Pancreas (tissue), 10 donors: ENCODE measurements at regions not wholly inside any gene's neighbourhood (a gene's known extent, or its start where the extent isn't known, plus 50 kb on each side); places are given as distances from the start of the nearest gene placed in this dataset.

Experiments
- ATAC-seq, 4 donors: fragments of 200-7000 bp; cut with Tn5 transposase; one replicate each; pipeline versions ENCODE4 v1.8.0 to v1.9.1; 2020; ENCODE audit warnings: mild to moderate bottlenecking in 4 of 4, moderate library complexity in 4 of 4
- DNase-seq, 6 donors: peaks; one replicate each; pipeline ENCODE4 v3.0.0-alpha.2; 2020
- FAIRE-seq: peaks from 2 replicates; lab custom pipeline; 2012; peaks lifted over from hg19 to GRCh38; lab: Jason Lieb, UNC
- H3K27ac ChIP-seq, 4 donors: fragments of 200-600 bp; sonication (generic); 1 replicate in 3 of 4; 2 replicates in 1 of 4; pipeline versions ENCODE4 v1.5.0 to v1.8.0; 2020
- H3K27me3 ChIP-seq, 4 donors: fragments of 200-600 bp; one replicate each; pipeline ENCODE4 v1.8.0; 2021
- H3K36me3 ChIP-seq, 3 donors: fragments of 200-600 bp; sonication (generic) in 1 of 3; one replicate each; pipeline versions ENCODE4 v1.5.0 to v1.8.0; 2020 to 2021
- H3K4me1 ChIP-seq, 3 donors: fragments of 200-600 bp; one replicate each; pipeline ENCODE4 v1.8.0; 2021
- H3K4me3 ChIP-seq, 4 donors: fragments of 200-600 bp; sonication (generic) in 2 of 4; one replicate each; pipeline versions ENCODE4 v1.5.0 to v1.8.0; 2020 to 2021
- H3K9me3 ChIP-seq, 4 donors: fragments of 200-600 bp; one replicate each; pipeline ENCODE4 v1.8.0; 2021
- CTCF ChIP-seq, 4 donors: fragments of 200-600 bp; sonication (generic) in 3 of 4; IDR thresholded peaks; one replicate each; pipeline versions ENCODE4 v1.5.0 to v1.8.0; 2021; ENCODE audit warnings: antibody characterized with exemption in 4 of 4
- WGBS, 2 donors: extraction: QIAGEN DNeasy Blood & Tissue Kit; methylation state at CpG; one replicate each; pipeline ENCODE4 v1.1.7; 2013; 5-methylcytosine and 5-hydroxymethylcytosine counted together
- intact Hi-C, 3 donors: fragments of 100-400 bp; cut with DNase I; formaldehyde crosslinking; loops; one replicate each; pipeline versions ENCODE4 v1.11.1 to v1.14.2; 2022
- donor health status: healthy with polysubstance abuse.
- donor health status: DM: no; HTN: no; CAD: no; lungs with moderate emphysema.
- donor health status: DM: no; HTN: no; CAD: no.
- donor health status: control.
- donor health status: control.
- donor health status: Bipolar disorder and iron deficiency.
- donor health status: DM: yes; HTN: yes; CAD: no.
- donor health status: DM: no; HTN: no; CAD: no.
- donor health status: DM: no; HTN: no; CAD: no.
- donor health status: DM: yes; HTN: yes; CAD: no.

- no peak for ATAC-seq
- no peak overlapping the region for H3K27ac ChIP-seq
- intact Hi-C loops = no loop called here
- no peaks in the 10 kb centered on the region for H3K4me1 ChIP-seq
- DNase-seq = no peak
- no peak for FAIRE-seq
- TF ChIP-seq CTCF (IDR thresholded peaks at IDR 0.05) = no peak
- no peaks in the 10 kb centered on the region for H3K36me3 ChIP-seq
- peaks cover 0 to 8% (median 0%) of the 10 kb centered on the region in 4 donors for H3K27me3 ChIP-seq
- H3K4me3 ChIP-seq = no peak overlapping the region
- WGBS, 2 donors = 73% methylated on average over 6 of the region's 6 CpGs
- no peaks in the 10 kb centered on the region for H3K9me3 ChIP-seq
These were observed 159.6 kb upstream of the CADM1 start for GRCh38 chr11:115663790-115664189.

GRCh38 chr11:115660030-115660805 is 156.0 kb upstream of the CADM1 start:
- ATAC-seq (peak in 3 of 4 donors; percentile 45 to 55 (median 46)), FAIRE-seq (no peak), DNase-seq (no peak)
- Histone ChIP-seq H3K4me3 (peak overlapping the region in 2 of 4 donors; percentile 17 to 34), H3K4me1 (no peaks in the 10 kb centered on the region), H3K9me3 (no peaks in the 10 kb centered on the region), H3K27me3 (peaks cover 0 to 8% (median 0%) of the 10 kb centered on the region in 4 donors), H3K27ac (no peak overlapping the region), H3K36me3 (no peaks in the 10 kb centered on the region)
- WGBS, 2 donors = 14 to 17% methylated on average over 30 of the region's 30 CpGs
- no peak for TF ChIP-seq CTCF (IDR thresholded peaks at IDR 0.05)
- intact Hi-C loops = no loop called here

- no peaks in the 10 kb centered on the region for H3K4me1 ChIP-seq
- WGBS, 2 donors = 4 to 6% methylated on average over 58 to 60 of the region's 60 CpGs
- no peak for TF ChIP-seq CTCF (IDR thresholded peaks at IDR 0.05)
- FAIRE-seq = no peak
- H3K36me3 ChIP-seq = no peaks in the 10 kb centered on the region
- H3K27ac ChIP-seq = no peak overlapping the region
- peak in 4 of 6 donors; percentile 12 to 68 (median 18) for DNase-seq
- peak overlapping the region in 2 of 4 donors; percentile 17 to 34 for H3K4me3 ChIP-seq
- no peaks in the 10 kb centered on the region for H3K9me3 ChIP-seq
- ATAC-seq = peak in 3 of 4 donors; percentile 82 to 86 (median 84)
- peaks cover 0 to 8% (median 0%) of the 10 kb centered on the region in 4 donors for H3K27me3 ChIP-seq
- intact Hi-C loops = no loop called here
These were observed 155.1 kb upstream of the CADM1 start for GRCh38 chr11:115659061-115659963.

- DNase-seq (no peak), ATAC-seq (no peak), FAIRE-seq (no peak)
- intact Hi-C loops = no loop called here
- Histone ChIP-seq H3K4me3 (no peak overlapping the region), H3K9me3 (no peaks in the 10 kb centered on the region), H3K4me1 (no peaks in the 10 kb centered on the region), H3K27me3 (peaks cover 0 to 8% (median 0%) of the 10 kb centered on the region in 4 donors), H3K36me3 (no peaks in the 10 kb centered on the region), H3K27ac (no peak overlapping the region)
- whole genome bisulfite sequencing, 2 donors = 73 to 75% methylated on average over 4 of the region's 4 CpGs
- no peak for TF ChIP-seq CTCF (IDR thresholded peaks at IDR 0.05)
These were observed 153.4 kb upstream of the CADM1 start for GRCh38 chr11:115657586-115657985.
